Thoracic aorta (tissue), 2 donors: ENCODE measurements at regions not wholly inside any gene's neighbourhood (a gene's known extent, or its start where the extent isn't known, plus 50 kb on each side); places are given as distances from the start of the nearest gene placed in this dataset.

Source experiments
- ATAC-seq: fragments of 150-250 bp; one replicate; pipeline ENCODE4 v1.8.0; 2017; ENCODE audit warnings: low read depth; ENCODE audit not compliant: insufficient number of reproducible peaks, low FRiP score
- DNase-seq: peaks from one replicate; pipeline ENCODE4 v3.0.0-alpha.2; 2020; ENCODE audit warnings: low spot score
- H3K27ac ChIP-seq, 2 donors: fragments of 200-600 bp; sonication (generic); 1 replicate in 1 of 2; 2 replicates in 1 of 2; pipeline ENCODE4 v1.5.1; 2016; ENCODE audit warnings: mild to moderate bottlenecking in 2 of 2, moderate library complexity in 2 of 2
- H3K27me3 ChIP-seq: fragments of 200-600 bp; sonication (generic); replicated peaks from 2 replicates; pipeline ENCODE4 v1.6.0; 2016; ENCODE audit warnings: mild to moderate bottlenecking; ENCODE audit not compliant: insufficient read depth
- H3K36me3 ChIP-seq: fragments of 200-600 bp; sonication (generic); one replicate; pipeline ENCODE4 v1.5.1; 2016
- H3K4me1 ChIP-seq, 2 donors: fragments of 200-600 bp; sonication (generic); 1 replicate in 1 of 2; 2 replicates in 1 of 2; pipeline versions ENCODE4 v1.5.1 to v1.6.0; 2016; ENCODE audit warnings: low read depth in 2 of 2, mild to moderate bottlenecking in 1 of 2; ENCODE audit not compliant: control insufficient read depth in 1 of 2
- H3K4me3 ChIP-seq: fragments of 200-600 bp; sonication (generic); 2 replicates; pipeline ENCODE4 v1.5.1; 2016; ENCODE audit warnings: mild to moderate bottlenecking
- H3K9me3 ChIP-seq: fragments of 200-600 bp; sonication (generic); 2 replicates; pipeline ENCODE4 v1.5.1; 2016
- CTCF ChIP-seq: fragments of 200-600 bp; sonication (generic); IDR thresholded peaks from one replicate; pipeline ENCODE4 v1.5.1; 2019; ENCODE audit warnings: antibody characterized with exemption

GRCh38 chr20:48177058-48177457 is 391.8 kb upstream of the SULF2 start:
- Histone ChIP-seq H3K9me3 (peaks cover 5% of the 10 kb centered on the region), H3K4me3 (no peak overlapping the region), H3K4me1 (no peaks in the 10 kb centered on the region), H3K27me3 (no peaks in the 10 kb centered on the region), H3K27ac (no peak overlapping the region), H3K36me3 (no peaks in the 10 kb centered on the region)
- DNase-seq (no peak), ATAC-seq (no peak)
- TF ChIP-seq CTCF = no peak

DNA sequence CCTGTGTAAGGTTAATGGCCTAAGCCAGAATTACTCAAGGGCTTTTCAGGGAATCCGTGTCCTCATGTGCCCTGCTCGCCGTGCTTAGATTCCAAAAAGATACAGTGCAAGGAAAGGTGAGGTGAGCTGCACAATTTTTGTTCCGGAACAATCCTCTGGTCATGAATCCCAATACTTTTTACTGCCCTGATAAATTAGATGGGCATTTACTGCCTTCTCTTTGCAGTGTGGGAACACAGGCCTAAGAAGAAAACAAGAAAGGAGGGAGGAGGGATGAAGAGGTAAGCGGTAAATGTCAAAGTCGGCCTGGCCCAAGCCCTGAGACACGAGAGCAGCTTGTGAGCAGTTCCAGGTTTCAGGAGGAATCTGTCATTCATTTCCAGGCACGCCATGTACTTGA is 390.9 kb upstream of the SULF2 start:
- Histone ChIP-seq H3K27me3 (no peaks in the 10 kb centered on the region), H3K9me3 (peaks cover 5% of the 10 kb centered on the region), H3K36me3 (no peaks in the 10 kb centered on the region), H3K4me1 (no peaks in the 10 kb centered on the region), H3K27ac (no peak overlapping the region), H3K4me3 (no peak overlapping the region)
- TF ChIP-seq CTCF = no peak
- ATAC-seq (no peak), DNase-seq (no peak)

DNA sequence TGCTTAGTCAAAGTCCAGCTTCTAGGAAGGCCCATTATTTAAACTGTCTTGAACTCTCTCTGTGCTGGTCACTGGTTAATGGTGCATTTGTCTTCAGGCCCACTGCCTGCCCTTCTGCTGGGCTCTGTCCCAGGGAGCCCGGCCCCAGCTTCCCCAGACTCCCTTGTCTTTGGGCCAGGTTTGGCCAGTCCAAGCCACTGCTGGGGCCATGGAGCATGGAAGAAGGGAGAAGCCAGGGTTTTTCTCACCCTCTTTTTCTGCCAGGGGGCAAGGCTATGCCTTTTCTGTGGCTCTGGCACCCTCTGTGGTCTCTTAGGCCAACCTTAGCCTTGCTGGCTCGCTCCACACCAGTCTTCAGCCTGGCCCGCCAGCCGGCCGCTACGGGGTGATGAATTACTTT is 390.0 kb upstream of the SULF2 start:
- H3K9me3 ChIP-seq = peaks cover 5% of the 10 kb centered on the region
- ATAC-seq (no peak), DNase-seq (no peak)
- no peaks in the 10 kb centered on the region for H3K4me1 ChIP-seq
- H3K27me3 ChIP-seq = no peaks in the 10 kb centered on the region
- H3K36me3 ChIP-seq = no peaks in the 10 kb centered on the region
- no peak overlapping the region for H3K4me3 ChIP-seq
- H3K27ac ChIP-seq = no peak overlapping the region
- TF ChIP-seq CTCF = no peak

DNA sequence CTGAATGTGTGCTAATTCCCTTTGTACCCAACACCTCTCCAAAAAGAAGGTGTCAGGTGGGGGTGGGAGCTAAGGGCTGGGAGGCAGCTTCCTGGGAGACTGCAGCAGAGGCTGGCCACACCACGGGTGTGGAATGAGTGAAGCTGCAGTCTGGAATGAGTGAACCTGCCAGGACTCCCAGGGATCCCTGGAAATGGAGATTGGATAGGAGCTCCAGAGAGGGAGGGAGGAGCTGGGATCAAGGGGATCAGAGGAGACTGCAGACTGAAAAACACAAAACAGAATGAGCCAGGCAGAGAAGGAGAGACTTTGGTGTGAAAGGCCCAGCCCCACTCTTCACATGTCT is 387.0 kb upstream of the SULF2 start:
- no peaks in the 10 kb centered on the region for H3K27me3 ChIP-seq

GRCh38 chr20:48171626-48172356 is 386.5 kb upstream of the SULF2 start:
- no peak for DNase-seq
- Histone ChIP-seq H3K4me3 (no peak overlapping the region), H3K27me3 (no peaks in the 10 kb centered on the region), H3K4me1 (no peaks in the 10 kb centered on the region), H3K27ac (no peak overlapping the region), H3K36me3 (no peaks in the 10 kb centered on the region), H3K9me3 (peaks cover 5% of the 10 kb centered on the region)
- no peak for ATAC-seq
- no peak for TF ChIP-seq CTCF

More for the DNA sequence above, 387.0 kb upstream of the SULF2 start:
- no peak overlapping the region for H3K4me3 ChIP-seq
- no peak for ATAC-seq
- peaks cover 5% of the 10 kb centered on the region for H3K9me3 ChIP-seq
- TF ChIP-seq CTCF = no peak
- no peaks in the 10 kb centered on the region for H3K36me3 ChIP-seq
- no peak for DNase-seq
- no peaks in the 10 kb centered on the region for H3K4me1 ChIP-seq
- no peak overlapping the region for H3K27ac ChIP-seq
